ENCODE measurements at regions not wholly inside any gene's neighbourhood (a gene's known extent, or its start where the extent isn't known, plus 50 kb on each side); places are given as distances from the start of the nearest gene placed in this dataset.

DNA sequence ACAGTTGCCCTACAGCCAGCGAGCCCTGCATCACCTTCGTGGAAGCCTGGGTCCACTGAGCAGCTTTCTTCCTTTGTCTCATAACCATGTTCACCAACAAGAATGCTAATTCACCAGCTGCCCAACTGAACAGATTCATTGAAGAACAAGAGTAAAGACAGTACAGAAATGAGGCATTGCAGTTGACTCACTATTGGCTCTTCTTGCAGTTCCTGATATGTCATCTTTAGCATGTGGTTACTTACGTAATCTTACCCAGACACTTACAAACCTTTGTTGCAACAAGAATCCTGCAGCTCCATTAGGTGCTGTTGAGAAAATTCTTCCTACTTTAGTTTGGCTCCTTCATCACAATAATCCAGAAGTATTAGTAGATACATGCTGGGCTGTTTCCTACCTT is 174.0 kb upstream of the TPK1 start:
- TF ChIP-seq POLR2AphosphoS5 (IDR thresholded peaks at IDR 0.05; ENCODE audit: low read depth, low read length), result no peak
- TF ChIP-seq POLR2A (IDR thresholded peaks at IDR 0.05; ENCODE audit: low read depth, low read length), result no peak
- TF ChIP-seq TAF1 (IDR thresholded peaks at IDR 0.05; ENCODE audit: borderline replicate concordance, low read depth, low read length), result no peak
